HG02588 (cell line): ENCODE measurements at regions not wholly inside any gene's neighbourhood (a gene's known extent, or its start where the extent isn't known, plus 50 kb on each side); places are given as distances from the start of the nearest gene placed in this dataset.

Experiments
- ATAC-seq: cut with Tn5 transposase; IDR thresholded peaks from one replicate; pipeline ENCODE4 v1.9.1; 2021; ENCODE audit warnings: mild to moderate bottlenecking, moderate library complexity; ENCODE audit not compliant: unreplicated experiment

DNA sequence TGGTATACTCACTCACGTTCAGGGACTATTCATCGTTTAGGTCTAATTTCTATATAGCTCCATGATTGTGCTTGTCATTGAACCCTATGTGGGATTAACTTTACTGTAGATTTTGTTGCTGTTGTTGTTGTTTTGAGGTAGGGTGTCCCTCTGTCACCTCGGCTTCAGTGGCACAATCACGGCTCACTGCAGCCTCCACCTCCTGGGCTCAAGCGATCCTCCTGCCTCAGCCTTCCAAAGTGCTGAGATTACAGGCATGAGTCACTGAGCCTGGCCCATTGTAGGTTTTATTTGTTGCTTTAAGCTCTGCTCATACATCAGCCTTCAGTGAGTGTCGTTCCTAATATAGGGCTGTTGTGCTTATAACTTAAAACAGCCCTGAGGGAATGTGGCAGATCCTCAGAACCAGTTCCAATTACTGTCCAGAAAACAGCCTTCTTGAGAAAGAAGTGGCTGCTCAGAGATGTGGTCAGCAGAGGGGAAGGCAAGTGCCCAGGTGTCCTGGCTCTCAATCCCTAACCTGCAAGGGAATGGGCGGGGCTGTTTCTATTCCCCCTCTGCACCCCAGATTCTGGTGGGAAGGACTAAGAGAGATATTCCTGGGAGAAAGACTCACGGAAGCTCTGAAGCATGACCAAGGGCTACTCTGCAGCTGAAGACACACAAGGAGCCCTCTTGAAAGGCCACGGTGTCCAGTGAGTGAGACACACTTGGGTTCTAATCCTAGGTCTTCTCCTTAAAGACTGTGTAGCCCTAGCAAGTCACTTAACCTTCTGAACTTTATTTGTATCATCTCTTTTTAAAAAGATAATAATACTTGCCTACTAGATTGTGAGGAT, 79.6 kb upstream of the LCLAT1 start:
- ATAC-seq: no peak

DNA sequence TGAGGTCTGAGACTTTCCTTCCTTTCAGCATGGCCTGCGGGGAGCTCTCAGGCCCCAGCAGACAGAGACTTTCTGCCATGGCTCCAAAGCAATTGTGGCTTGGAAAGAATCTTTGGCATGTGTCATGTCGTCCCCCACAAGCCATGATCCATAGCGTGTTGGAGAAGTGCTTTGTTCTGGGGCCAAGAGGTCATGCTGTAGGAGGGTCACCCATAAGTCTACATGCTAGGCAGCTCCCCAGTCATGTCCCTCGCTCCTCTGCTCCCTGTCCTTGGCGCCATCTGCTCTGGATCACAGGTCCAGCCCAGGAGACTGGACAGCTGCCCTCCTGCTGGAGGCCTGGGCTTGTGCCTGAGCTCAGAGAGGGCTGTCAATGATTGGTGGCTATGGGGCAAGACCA, 78.8 kb upstream of the LCLAT1 start:
- ATAC-seq: no peak

DNA sequence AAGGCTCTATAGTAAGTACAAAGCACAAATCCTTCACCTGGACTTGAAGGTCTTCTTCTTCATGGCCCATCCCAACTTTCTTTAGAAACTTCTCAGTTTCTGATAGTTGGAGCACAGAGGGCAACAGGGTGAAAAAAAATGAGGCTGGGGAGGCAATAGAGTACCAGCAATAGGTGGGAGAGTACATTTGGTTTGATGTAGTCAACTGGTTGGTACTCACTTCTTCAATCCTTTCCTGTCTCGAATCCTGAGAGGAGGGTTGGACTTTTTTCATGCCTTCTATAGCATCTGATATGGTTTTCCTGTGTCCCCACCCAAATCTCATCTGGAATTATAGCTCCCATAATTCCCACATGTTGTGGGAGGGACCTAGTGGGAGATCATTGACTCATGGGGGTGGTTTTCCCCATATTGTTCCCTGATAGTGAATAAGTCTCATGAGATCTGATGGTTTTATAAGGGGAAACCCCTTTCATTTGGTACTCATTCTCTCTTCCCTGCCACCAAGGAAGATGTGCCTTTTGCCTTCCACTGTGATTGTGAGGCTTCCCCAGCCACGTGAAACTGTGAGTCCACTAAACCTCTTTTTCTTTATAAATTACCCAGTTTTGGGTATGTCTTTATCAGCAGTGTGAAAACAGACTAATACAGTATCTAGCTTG, 75.9 kb upstream of the LCLAT1 start:
- ATAC-seq: no peak

- ATAC-seq: no peak
Measured at GRCh38 chr2:30371772-30372373, 75.2 kb upstream of the LCLAT1 start.

DNA sequence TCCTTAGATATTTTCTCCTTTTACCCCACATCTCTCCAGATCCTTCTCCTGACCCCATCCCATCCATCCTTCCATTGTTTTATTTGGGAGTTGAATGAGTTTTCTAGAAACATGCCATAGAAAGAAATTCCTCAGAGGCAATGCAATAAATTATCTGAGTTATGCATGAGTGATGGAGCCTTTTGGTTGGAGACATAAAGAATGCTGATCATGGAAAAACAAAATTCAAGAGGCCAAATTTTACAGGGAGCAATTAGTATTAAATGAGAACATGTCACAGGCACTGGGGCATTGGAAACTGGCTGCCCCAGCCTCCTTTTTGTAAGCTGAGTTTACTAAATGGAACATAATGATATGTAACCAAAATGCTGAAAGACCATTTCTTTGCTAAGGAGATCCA, 74.2 kb upstream of the LCLAT1 start:
- no peak for ATAC-seq

DNA sequence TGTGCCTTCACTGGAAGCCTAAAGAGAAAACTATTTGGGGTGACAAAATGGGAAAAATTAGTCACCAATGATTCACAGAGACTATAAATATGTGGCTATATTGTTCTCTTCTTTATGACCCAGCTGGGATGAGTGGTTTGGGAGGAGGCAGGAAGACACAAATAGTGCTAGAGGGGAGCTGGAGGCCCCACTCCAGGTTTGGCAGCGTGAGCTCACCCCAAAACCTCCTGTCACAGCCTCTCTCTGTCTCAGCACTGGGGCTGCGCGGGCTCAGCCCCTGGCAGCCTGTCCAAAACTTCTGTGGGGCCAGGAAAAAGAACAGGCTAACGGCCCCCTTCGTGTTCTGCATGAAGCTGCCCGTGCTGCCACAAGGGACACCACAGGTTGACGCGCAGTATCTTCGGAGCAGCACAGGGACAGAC, 73.2 kb upstream of the LCLAT1 start:
- ATAC-seq: no peak

DNA sequence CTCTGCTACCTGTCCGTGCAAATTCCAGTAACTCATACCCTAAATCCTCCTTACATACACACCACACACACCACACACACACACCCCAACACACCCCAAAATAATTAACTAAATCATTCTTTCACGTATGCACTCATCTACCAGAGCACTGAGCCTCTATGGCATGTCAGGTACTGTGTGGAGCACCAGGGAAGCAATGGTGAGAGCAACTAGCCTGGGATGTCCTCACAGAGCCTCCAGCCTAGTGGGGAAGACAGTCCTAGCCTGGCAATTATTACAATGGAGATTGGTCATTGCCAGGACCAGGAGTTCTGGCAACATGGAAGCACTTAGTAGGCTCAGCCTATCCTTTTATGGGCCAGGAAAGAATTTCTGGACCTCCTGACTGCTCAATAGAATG, 72.7 kb upstream of the LCLAT1 start:
- no peak for ATAC-seq

DNA sequence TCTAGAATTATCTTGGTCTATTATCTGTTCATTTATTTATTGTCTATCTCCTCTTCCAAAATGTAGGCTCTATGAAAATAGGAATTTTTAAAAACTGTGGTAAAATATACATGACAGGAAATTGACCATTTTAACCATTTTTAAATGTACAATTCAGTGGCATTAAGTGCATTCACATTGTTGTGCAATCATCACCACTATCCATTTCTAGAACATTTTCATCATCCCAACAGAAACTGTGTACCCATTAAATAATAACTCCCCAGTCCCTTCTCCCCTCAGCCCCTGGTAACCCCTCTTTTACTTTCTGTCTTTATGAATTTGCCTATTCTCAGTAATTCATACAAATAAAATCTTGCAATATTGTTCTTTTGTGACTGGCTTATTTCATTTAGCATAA, 71.1 kb upstream of the LCLAT1 start:
- ATAC-seq: no peak

DNA sequence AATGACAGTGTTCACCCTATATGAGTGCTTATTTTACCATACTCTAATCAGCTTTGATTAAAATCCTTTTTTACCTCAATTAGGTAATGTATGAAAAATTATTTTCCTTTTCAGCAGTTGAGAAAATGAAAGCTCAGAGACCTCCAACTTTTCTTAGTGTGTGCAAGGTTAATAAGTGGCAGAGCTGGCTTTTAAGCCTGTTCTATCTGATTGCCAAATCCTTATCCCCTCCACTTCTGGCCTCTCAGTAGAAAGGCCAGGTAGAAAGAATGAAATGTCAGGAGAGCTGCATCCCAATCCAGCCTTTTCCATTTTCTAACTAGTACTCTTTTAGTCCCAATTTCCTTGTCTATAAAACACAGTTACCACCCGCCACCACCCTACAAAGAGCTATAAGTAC, 67.6 kb upstream of the LCLAT1 start:
- ATAC-seq: no peak

DNA sequence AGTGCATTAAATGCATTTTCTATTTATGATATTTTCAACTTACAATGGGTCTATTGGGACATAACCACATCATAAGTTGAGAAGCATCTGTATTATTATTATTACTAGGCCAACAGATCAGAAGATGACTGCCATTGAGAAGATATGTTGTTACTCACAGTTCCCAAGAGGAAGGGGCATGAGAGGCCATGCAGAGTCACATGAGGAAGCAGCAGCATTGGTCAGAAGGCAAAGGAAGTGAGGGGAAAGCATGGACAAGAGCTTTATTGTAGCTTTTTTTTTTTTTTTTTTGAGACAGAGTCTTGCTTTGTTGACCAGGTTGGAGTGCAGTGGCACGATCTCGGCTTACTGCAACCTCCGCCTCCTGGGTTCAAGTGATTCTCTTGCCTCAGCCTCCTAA, 66.2 kb upstream of the LCLAT1 start:
- ATAC-seq: no peak

DNA sequence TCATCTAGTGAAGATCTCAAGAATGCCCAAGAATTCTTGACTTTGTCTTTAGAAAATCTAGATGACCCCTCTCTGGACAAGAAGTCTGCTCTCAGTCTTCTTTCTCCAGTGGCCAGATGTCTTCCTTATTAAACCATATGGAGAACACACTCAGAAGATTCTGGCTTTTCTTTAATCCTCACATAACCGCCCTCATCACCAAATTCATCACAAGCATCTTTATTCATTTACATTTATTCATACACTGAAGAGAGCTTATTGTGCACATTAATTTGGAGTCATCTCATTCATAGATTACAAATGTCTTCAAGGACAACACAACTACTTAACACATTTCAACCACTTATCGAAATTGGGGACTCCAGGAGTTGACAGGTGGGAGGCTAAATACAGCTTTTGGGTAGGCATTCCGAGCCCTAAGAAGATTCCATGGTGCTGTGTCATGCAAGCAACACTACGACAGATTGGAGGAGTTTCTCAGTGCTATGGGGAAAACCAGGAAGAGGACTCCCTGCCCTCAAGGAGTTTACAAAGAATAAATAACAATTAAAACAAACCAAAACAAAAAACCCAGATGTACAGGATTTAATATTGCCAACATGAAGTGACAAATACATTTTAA, 64.8 kb upstream of the LCLAT1 start:
- no peak for ATAC-seq

- no peak for ATAC-seq
Measured at GRCh38 chr2:30382995-30383394, 64.1 kb upstream of the LCLAT1 start.

- no peak for ATAC-seq
Measured at GRCh38 chr2:30385327-30385726, 61.7 kb upstream of the LCLAT1 start.

- no peak for ATAC-seq
Measured at GRCh38 chr2:30392097-30392496, 54.9 kb upstream of the LCLAT1 start.

- ATAC-seq: no peak
Measured at GRCh38 chr2:30393510-30393909, 53.5 kb upstream of the LCLAT1 start.

GRCh38 chr2:30394096-30394495, 53.0 kb upstream of the LCLAT1 start:
- no peak for ATAC-seq

GRCh38 chr2:30396436-30397232, 50.4 kb upstream of the LCLAT1 start:
- no peak for ATAC-seq
